ENCODE measurements at regions not wholly inside any gene's neighbourhood (a gene's known extent, or its start where the extent isn't known, plus 50 kb on each side); places are given as distances from the start of the nearest gene placed in this dataset.

DNA sequence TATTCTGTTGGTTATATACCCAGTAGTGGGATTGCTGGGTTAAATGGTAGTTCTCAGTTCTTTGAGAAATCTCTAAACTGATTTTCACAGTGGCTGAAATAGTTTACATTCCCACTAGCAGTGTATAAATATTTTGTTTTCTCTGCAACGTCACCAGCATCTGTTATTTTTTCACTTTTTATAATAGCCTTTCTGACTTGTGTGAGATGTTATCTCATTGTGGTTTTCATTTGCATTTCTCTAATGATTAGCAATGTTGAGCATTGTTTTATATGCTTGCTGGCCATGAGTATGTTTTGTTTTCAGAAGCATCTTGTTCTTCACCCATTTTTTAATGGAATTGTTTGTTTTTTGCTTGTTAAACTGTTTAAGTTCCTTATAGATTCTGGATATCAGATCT is 612.7 kb upstream of the SGO1 start:
- H3K27ac Mint-ChIP-seq: no peak overlapping the region
- TF ChIP-seq, protein P1, sequence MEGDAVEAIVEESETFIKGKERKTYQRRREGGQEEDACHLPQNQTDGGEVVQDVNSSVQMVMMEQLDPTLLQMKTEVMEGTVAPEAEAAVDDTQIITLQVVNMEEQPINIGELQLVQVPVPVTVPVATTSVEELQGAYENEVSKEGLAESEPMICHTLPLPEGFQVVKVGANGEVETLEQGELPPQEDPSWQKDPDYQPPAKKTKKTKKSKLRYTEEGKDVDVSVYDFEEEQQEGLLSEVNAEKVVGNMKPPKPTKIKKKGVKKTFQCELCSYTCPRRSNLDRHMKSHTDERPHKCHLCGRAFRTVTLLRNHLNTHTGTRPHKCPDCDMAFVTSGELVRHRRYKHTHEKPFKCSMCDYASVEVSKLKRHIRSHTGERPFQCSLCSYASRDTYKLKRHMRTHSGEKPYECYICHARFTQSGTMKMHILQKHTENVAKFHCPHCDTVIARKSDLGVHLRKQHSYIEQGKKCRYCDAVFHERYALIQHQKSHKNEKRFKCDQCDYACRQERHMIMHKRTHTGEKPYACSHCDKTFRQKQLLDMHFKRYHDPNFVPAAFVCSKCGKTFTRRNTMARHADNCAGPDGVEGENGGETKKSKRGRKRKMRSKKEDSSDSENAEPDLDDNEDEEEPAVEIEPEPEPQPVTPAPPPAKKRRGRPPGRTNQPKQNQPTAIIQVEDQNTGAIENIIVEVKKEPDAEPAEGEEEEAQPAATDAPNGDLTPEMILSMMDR (IDR thresholded peaks at IDR 0.05; ENCODE audit: unreplicated experiment): no peak
- peaks cover 8% of the 10 kb centered on the region for H3K9me3 Mint-ChIP-seq (ENCODE audit: low read depth)
- H3K27me3 Mint-ChIP-seq: no peaks in the 10 kb centered on the region
- DNase-seq (ENCODE audit: low spot score, unreplicated experiment): no peak
- H3K4me3 Mint-ChIP-seq (ENCODE audit: low read depth): no peak overlapping the region
- peaks cover 2% of the 10 kb centered on the region for H3K36me3 Mint-ChIP-seq (ENCODE audit: insufficient read depth)
- H3K4me1 Mint-ChIP-seq (ENCODE audit: low read depth): peaks cover 6% of the 10 kb centered on the region

DNA sequence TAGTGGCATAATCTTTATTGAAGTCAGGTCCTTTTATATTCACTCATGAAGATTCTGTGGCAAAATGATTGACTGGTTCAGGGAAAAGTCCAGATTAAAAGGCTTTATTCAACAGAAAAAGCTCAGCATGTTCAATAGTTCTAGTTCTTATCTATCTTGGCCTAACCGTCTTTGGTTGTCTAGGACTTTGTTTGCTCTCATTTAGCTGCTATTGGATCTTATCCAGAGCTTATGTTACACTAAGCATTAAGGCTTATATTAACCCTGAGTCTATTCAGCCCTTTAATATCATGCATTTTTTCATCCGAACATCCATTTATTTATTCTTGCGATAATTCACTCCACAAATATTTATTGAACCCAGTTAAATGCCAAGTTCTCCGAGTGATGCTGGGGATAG is 601.0 kb upstream of the SGO1 start:
- Mint-ChIP-seq H3K27ac (no peak overlapping the region), H3K9me3 (ENCODE audit: low read depth) (peaks cover 23% of the 10 kb centered on the region)

DNA sequence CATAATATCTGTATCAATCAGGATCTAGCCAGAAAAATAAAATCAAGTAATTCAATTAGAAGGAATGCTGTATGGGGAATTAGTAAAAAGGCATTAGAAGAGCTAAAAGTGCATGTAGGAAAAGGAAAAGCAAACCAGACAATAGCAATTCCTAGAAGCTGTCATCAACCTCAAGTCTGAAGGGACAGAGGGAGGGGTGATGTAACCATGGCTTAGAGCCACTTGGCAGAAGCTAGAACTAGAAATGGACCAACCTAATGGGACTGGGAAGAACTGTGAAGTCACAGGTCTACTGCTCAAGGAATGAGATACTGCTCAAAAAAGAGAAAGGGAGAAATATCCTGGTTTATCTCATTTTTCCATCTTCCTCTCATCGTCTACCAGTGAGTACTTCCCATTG is 590.7 kb upstream of the SGO1 start:
- Mint-ChIP-seq H3K4me1 (ENCODE audit: low read depth) (peaks cover 23% of the 10 kb centered on the region), H3K36me3 (ENCODE audit: insufficient read depth) (peaks cover 1% of the 10 kb centered on the region), H3K9me3 (ENCODE audit: low read depth) (peaks cover 9% of the 10 kb centered on the region), H3K27me3 (no peaks in the 10 kb centered on the region), H3K4me3 (ENCODE audit: low read depth) (no peak overlapping the region), H3K27ac (no peak overlapping the region)
- TF ChIP-seq, protein P1 (IDR thresholded peaks at IDR 0.05; ENCODE audit: unreplicated experiment): no peak
- DNase-seq (ENCODE audit: low spot score, unreplicated experiment): no peak

More for the DNA sequence above, 601.0 kb upstream of the SGO1 start:
- Mint-ChIP-seq H3K4me1 (ENCODE audit: low read depth) (peaks cover 7% of the 10 kb centered on the region), H3K4me3 (ENCODE audit: low read depth) (no peak overlapping the region), H3K36me3 (ENCODE audit: insufficient read depth) (no peaks in the 10 kb centered on the region), H3K27me3 (no peaks in the 10 kb centered on the region)
- no peak for DNase-seq (ENCODE audit: low spot score, unreplicated experiment)
- TF ChIP-seq, protein P1 (IDR thresholded peaks at IDR 0.05; ENCODE audit: unreplicated experiment): no peak

DNA sequence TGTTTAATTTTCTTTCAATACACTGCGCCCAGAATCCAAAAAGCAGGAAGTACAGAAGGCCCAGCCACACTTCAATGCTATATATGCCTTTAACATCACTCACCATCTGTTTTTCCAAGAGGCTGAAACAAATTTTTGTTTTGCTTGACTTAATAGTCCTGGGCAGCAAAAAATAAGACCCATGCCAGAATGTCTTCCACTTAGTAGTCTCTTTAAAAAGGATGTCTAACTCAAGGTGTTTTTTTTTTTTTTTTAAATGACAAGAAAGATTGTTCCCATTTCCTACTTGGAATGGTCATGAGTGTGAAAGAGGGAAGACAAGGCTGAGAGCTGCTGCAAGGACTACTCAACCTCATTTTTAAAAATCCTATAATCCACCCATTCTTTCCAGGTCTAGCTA is 590.3 kb upstream of the SGO1 start:
- no peak overlapping the region for H3K4me3 Mint-ChIP-seq (ENCODE audit: low read depth)

DNA sequence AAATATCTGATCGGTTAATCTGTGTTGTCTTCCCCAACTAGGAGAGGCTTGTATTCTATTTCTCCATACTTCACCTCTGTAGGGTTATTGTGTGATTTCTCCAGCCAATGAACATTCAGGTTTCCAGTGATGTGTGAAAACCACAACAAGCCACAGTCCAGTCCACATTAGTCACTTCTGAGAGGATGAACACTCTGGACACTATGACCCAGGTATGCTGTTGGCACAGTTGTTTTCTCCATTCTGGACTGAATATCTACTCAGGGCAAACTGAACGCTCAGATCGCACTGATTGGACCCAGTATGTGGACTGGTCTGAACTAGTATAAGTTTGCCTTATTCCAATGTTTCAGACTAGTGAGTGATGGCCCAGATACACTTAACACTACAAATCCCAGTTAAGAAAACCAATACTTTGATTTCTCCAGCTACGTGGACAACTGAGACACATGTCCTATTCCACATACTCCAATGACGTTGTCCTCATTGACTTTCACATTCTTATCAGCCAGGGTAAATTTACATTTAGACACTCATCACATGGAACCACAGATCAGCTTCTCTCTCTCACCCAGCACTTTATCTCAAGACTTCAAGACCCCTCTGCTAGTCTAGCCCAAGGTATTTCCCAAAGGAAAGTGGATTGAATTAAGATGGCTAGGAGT is 587.4 kb upstream of the SGO1 start:
- peaks cover 2% of the 10 kb centered on the region for H3K9me3 Mint-ChIP-seq (ENCODE audit: low read depth)
- TF ChIP-seq, protein P1 (IDR thresholded peaks at IDR 0.05; ENCODE audit: unreplicated experiment): no peak
- H3K36me3 Mint-ChIP-seq (ENCODE audit: insufficient read depth): no peaks in the 10 kb centered on the region
- no peaks in the 10 kb centered on the region for H3K27me3 Mint-ChIP-seq
- H3K27ac Mint-ChIP-seq: peak overlapping the region; percentile 5
- peaks cover 28% of the 10 kb centered on the region for H3K4me1 Mint-ChIP-seq (ENCODE audit: low read depth)
- DNase-seq (ENCODE audit: low spot score, unreplicated experiment): no peak
- H3K4me3 Mint-ChIP-seq (ENCODE audit: low read depth): peak overlapping the region; percentile 12

More for the DNA sequence above, 590.3 kb upstream of the SGO1 start:
- DNase-seq (ENCODE audit: low spot score, unreplicated experiment): no peak
- Mint-ChIP-seq H3K27ac (no peak overlapping the region), H3K9me3 (ENCODE audit: low read depth) (peaks cover 8% of the 10 kb centered on the region), H3K27me3 (no peaks in the 10 kb centered on the region), H3K36me3 (ENCODE audit: insufficient read depth) (peaks cover 1% of the 10 kb centered on the region), H3K4me1 (ENCODE audit: low read depth) (peaks cover 27% of the 10 kb centered on the region)
- TF ChIP-seq, protein P1 (IDR thresholded peaks at IDR 0.05; ENCODE audit: unreplicated experiment): no peak

Measured in progenitor cell of endocrine pancreas (in vitro differentiated cells).